Right cardiac atrium (tissue), 5 donors: ENCODE measurements at regions not wholly inside any gene's neighbourhood (a gene's known extent, or its start where the extent isn't known, plus 50 kb on each side); places are given as distances from the start of the nearest gene placed in this dataset.
"Not testable (repeated sequence)": the region's sequence is repeated elsewhere in the genome, so short reads cannot be mapped to it uniquely, and the experiment has no call there.

Experiments used
- ATAC-seq, 2 donors: fragments of 200-7000 bp; cut with Tn5 transposase; one replicate each; pipeline versions ENCODE4 v1.8.0 to v1.9.1; 2020; ENCODE audit warnings: moderate library complexity in 2 of 2, mild to moderate bottlenecking in 1 of 2
- DNase-seq, 3 donors: peaks; one replicate each; pipeline ENCODE4 v3.0.0-alpha.2; 2020
- H3K27ac ChIP-seq: one replicate; pipeline ENCODE4 v1.5.1; 2013; ENCODE audit warnings: mild to moderate bottlenecking, low read length, control low read depth, moderate library complexity
- H3K27me3 ChIP-seq: one replicate; pipeline ENCODE4 v1.6.1; 2013; ENCODE audit not compliant: control insufficient read depth, insufficient read depth
- H3K4me1 ChIP-seq: one replicate; pipeline ENCODE4 v1.6.1; 2013; ENCODE audit warnings: low read length; ENCODE audit not compliant: control insufficient read depth, insufficient read depth
- H3K4me3 ChIP-seq: one replicate; pipeline ENCODE4 v1.5.1; 2013; ENCODE audit warnings: low read length, control low read depth
- H3K9me3 ChIP-seq: one replicate; pipeline ENCODE4 v1.6.1; 2013; ENCODE audit warnings: low read length; ENCODE audit not compliant: control insufficient read depth
- WGBS: extraction: QIAGEN DNeasy Blood & Tissue Kit; methylation state at CpG from one replicate; pipeline ENCODE4 v1.1.7; 2013; 5-methylcytosine and 5-hydroxymethylcytosine counted together
- intact Hi-C, 4 donors: fragments of 100-400 bp; cut with DNase I; formaldehyde crosslinking; loops; one replicate each; pipeline versions ENCODE4 v1.11.0 to v1.14.0; 2022 to 2023
- donor health status: healthy with polysubstance abuse.
- donor health status: DM: no; HTN: yes; CAD: no.
- donor health status: DM: no; HTN: no; CAD: no.
- donor health status: DM: no; HTN: yes; CAD: no; lungs with severe emphysema.
- donor health status: DM: yes; HTN: yes; CAD: no.

DNA sequence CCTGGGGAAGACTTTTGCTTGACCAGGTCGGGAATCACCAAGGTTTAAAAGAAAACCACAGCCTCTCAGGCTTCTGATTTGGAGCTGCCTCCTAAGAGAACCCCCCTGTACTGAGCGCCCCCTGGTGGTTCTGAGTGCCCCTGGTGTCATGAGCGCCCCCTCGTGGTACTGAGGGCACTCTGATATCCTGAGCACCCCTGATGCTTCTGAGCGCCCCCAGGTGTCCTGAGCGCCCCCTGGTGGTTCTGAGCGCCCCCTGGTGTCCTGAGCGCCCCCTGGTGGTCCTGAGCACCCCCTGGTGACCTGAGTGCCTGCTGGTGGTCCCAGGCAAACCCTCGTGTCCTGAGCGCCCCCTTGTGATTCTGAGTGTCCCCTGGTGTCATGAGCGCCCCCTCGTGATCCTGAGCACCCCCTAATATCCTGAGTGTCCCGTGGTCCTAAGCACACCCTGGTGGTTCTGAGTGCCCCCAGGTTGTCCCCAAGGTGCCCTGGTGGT lies 643.8 kb downstream of the TMEM121 start:
- H3K4me3 ChIP-seq, H3K27me3 ChIP-seq, H3K9me3 ChIP-seq, DNase-seq, H3K27ac ChIP-seq, intact Hi-C loops, ATAC-seq, H3K4me1 ChIP-seq: not testable (repeated sequence)
- 56% methylated on average over 13 of the region's 13 CpGs for WGBS

DNA sequence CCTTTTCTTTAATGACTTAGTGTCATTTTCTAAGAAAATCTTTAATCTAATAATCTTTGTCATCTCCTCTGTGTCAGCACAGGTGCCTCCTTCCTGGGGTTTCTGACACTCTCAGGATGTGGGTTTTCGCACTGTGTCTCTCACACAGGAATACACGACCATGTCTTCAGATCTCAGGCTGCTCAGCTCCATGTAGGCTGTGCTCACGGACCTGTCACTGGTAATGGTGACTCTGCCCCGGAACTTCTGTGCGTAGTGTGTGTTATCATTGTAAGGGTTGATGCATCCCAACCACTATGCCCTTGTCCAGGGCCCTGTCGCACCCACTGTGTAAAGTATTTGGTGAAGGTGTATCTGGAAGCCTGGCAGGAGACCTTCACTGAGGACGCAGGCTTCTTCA lies 647.8 kb downstream of the TMEM121 start:
- no peaks in the 10 kb centered on the region for H3K27me3 ChIP-seq
- H3K27ac ChIP-seq: no peak overlapping the region
- H3K9me3 ChIP-seq: no peaks in the 10 kb centered on the region
- intact Hi-C loops: no loop called here
- ATAC-seq (no peak), DNase-seq (no peak)
- H3K4me3 ChIP-seq: no peak overlapping the region
- 46% methylated on average over 7 of the region's 7 CpGs for WGBS
- no peaks in the 10 kb centered on the region for H3K4me1 ChIP-seq

DNA sequence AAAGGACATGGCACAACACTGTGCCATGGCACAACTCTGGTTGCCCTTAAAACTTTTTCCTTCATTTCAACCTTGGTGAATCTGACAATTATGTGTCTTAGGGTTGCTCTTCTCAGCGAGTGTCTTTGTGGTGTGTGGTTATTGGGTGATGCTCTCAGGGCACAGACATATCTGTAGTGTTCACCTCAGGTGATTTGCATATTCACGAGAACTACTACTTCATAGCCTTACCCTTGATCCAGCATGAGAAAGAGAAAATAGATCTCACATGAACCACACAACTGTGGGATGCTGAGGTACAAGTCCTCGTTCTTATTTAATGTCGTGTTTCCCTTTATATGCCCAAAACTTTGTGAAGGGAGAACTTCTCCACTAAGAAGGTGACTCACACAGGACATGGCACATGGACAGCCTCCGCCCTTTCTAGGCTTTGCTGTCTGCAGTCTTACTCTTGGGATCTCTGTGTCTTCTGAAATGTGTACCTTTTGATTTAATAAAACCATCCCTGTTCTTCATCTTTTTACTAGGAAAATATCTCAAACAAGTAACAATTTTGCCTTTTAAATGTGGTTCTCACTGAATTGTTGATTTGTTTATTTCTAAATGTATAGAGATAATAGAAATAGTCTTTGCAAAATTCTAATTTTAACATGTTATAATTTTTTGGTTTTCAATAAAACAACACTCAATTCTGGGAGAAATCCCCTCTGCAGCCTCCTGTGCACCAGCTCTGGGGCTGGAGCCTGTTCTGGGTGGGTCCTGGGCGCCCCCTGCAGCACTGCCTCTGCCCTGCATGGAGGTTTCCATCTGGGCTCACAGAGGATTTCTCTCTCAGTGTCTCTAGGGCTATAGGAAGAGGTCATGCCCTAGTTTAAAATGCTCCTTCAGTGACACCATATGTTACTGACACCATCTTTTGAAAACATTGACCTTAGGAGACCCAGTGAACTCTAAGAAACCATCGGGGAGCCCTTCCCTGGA lies 651.2 kb downstream of the TMEM121 start:
- H3K4me1 ChIP-seq, H3K4me3 ChIP-seq, intact Hi-C loops, H3K9me3 ChIP-seq, ATAC-seq, H3K27ac ChIP-seq, DNase-seq, H3K27me3 ChIP-seq: not testable (repeated sequence)
- WGBS: 37% methylated on average over 7 of the region's 7 CpGs

DNA sequence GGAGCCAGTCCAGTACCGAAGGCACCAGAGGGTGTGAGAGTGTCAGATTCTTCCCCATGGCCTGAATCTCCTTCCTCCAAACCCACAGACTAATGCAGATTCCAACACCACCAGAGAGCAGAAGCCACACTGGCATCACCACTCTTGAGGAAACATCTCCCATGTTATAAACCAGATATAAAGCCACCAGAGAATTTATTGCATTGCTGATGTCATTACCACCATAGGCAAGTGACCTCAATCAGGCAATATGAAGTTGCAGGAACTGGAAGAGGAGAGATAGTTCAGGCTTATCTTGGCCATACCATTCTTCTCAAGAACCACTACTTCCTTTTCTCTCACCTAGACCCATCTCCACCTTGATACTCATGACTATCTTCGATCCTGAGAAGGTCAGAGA lies 653.4 kb downstream of the TMEM121 start:
- 42% methylated on average over 2 of the region's 2 CpGs for WGBS
- DNase-seq (no peak), ATAC-seq (no peak)
- intact Hi-C loops: no loop called here
- H3K27me3 ChIP-seq: no peaks in the 10 kb centered on the region
- H3K27ac ChIP-seq: no peak overlapping the region
- H3K9me3 ChIP-seq: no peaks in the 10 kb centered on the region
- H3K4me3 ChIP-seq: no peak overlapping the region
- H3K4me1 ChIP-seq: no peaks in the 10 kb centered on the region

DNA sequence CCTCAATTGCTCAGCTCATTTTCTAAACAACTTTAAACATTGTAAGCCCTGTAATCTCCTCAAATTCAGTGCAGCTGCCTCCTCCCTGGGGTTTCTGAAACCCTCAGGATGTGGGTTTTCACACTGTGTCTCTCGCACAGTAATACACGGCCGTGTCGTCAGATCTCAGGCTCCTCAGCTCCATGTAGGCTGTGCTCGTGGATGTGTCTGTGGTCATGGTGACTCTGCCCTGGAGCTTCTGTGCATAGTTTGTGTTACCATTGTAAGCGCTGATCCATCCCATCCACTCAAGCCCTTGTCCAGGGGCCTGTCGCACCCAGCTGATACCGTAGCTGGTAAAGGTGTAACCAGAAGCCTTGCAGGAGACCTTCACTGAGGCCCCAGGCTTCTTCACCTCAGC lies 658.4 kb downstream of the TMEM121 start:
- 67% methylated on average over 8 of the region's 8 CpGs for WGBS
- H3K4me3 ChIP-seq, DNase-seq, ATAC-seq, H3K27ac ChIP-seq, H3K27me3 ChIP-seq, intact Hi-C loops, H3K9me3 ChIP-seq, H3K4me1 ChIP-seq: not testable (repeated sequence)

DNA sequence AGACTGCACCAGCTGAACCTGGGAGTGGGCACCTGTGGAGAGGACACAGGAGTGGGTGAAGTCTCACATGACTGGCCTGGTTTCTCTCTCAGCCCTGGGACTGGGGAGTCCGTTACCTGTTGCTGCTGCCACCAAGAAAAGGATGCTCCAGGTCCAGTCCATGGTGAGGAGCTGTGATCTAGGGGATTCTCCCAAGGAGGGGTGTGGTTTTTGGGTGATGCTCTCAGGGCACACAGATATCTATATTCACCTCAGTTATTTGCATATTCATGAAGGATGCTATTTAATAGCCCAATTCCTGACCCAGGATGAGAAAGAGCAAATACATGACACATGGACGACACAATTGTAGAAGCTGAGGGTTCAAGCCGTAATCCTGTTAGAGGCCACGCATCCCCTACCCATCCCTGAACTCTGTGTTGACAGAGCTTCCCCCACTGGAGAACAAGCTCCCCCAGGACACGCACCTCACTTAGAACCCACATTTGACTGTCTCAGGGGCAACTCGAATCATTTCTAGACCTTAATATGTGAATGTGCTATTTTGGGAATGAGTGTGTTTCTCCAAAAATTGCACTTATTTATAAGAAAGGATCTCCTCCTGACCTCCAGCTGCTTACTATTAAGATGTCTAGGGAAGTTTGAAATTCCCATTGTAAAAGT lies 658.9 kb downstream of the TMEM121 start:
- H3K4me3 ChIP-seq, H3K9me3 ChIP-seq, H3K27ac ChIP-seq, H3K4me1 ChIP-seq, H3K27me3 ChIP-seq, intact Hi-C loops, DNase-seq, ATAC-seq: not testable (repeated sequence)
- WGBS: 71% methylated on average over 6 of the region's 6 CpGs

DNA sequence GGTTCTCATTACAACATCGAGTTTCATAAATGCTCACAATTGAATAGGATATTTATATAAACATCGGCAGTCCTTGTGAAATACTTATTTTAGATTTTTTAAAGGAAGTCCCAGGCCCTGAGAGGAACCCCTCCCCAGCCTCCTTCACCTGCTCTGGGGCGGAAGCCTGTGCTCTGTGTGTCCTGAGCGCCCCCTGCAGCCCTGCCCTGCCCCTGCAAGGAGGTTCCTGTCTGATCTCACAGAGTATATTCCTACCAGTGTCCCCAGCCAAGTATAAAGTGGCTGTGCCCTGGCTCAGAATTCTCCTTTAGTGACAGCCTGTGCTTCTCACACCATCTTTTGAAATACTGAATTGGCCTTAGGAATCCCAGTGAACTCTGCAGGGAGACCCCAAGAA lies 659.5 kb downstream of the TMEM121 start:
- intact Hi-C loops: no loop called here
- H3K4me3 ChIP-seq: no peak overlapping the region
- H3K27ac ChIP-seq: no peak overlapping the region
- no peak for ATAC-seq
- no peaks in the 10 kb centered on the region for H3K4me1 ChIP-seq
- no peaks in the 10 kb centered on the region for H3K9me3 ChIP-seq
- DNase-seq: peak in 1 of 3 donors; percentile 70
- H3K27me3 ChIP-seq: peaks cover 2% of the 10 kb centered on the region
- 38% methylated on average over 4 of the region's 4 CpGs for WGBS

DNA sequence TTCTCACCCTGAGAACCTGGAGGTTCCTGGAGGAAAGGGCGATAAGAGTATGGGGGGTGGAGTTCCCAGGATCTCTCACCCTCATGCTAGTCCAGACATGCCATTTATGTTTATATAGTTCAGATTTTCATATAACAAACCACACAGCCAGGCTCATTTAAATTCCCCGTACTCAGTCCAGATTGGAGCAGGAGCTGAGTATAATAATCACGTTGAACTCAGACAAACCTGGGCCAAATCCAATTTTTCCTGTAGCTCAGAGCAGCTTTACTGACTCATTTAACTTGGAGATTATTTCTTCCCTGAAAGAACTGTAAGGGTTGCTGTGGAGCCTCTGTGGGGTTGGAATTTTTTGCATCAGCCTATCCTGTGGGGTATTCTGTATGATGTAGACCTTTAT lies 660.8 kb downstream of the TMEM121 start:
- intact Hi-C loops: no loop called here
- no peak for DNase-seq
- H3K27ac ChIP-seq: no peak overlapping the region
- no peak for ATAC-seq
- WGBS: 53% methylated on average over 3 of the region's 3 CpGs
- no peak overlapping the region for H3K4me3 ChIP-seq
- H3K9me3 ChIP-seq: no peaks in the 10 kb centered on the region
- H3K4me1 ChIP-seq: no peaks in the 10 kb centered on the region
- peaks cover 2% of the 10 kb centered on the region for H3K27me3 ChIP-seq

DNA sequence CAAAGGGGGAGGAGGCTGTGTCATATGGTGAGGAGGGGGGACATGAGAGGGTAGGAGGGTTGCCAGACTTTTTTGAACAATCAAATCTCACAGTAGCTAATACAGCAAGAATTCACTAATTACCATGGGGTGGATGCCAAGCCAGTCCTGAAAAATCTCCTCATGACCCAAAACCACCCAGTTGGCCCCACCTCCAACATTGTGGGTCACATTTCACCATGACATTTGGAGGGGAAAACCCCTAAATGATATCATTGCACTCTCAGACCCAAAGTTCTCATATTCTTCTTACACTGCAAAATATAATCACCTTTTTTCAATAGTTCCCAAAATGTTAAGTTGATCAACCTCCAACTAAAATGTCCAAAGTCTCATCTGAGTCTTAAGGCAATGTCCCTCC lies 666.3 kb downstream of the TMEM121 start:
- H3K9me3 ChIP-seq, H3K4me3 ChIP-seq, ATAC-seq, H3K27me3 ChIP-seq, intact Hi-C loops, H3K27ac ChIP-seq, H3K4me1 ChIP-seq, DNase-seq: not testable (repeated sequence)

DNA sequence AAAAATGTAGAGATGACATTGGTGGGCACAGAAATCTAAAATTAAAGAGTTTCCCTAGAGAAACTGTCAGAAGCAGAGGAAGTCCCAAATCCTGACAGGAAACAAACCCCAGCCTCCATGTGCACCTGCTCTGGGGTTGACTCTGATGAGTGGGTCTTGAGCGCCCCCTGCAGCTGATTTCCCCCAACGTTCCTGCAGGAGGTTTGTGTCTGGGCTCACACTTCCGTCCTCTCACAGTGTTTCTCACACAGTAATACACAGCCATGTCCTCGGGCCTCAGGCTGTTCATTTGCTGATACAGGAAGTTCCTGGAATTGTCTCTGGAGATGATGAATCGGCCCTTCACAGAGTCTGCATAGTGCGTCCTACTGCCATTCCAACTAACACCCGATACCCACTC lies 670.1 kb downstream of the TMEM121 start:
- H3K9me3 ChIP-seq, H3K4me1 ChIP-seq, ATAC-seq, intact Hi-C loops, H3K27ac ChIP-seq, H3K27me3 ChIP-seq, H3K4me3 ChIP-seq: not testable (repeated sequence)
- DNase-seq: peak in 1 of 3 donors; percentile 54
- 48% methylated on average over 7 of the region's 7 CpGs for WGBS

DNA sequence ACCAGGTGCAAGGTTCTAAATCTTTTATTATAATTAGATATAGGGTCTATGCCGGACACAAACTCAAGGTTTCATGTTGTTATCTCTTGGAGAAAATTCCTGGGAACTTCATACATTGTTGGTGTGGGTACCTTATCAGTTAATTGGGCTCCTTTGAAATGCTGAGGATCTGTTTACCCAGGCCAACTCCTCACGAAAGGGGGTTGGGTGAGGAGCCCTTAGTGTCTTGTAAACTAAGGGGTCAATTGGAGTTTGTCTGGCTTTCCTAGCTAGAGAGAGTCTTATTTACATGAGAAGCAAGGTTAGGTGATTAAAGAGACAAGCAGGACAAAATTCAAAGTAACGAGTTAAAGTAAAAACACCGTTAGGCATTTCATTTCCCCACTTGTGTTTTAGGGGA lies 670.9 kb downstream of the TMEM121 start:
- H3K9me3 ChIP-seq, H3K4me1 ChIP-seq, ATAC-seq, H3K4me3 ChIP-seq, H3K27ac ChIP-seq, H3K27me3 ChIP-seq, intact Hi-C loops, DNase-seq: not testable (repeated sequence)
- WGBS: 52% methylated on average over 4 of the region's 4 CpGs
